ENCODE measurements at regions not wholly inside any gene's neighbourhood (a gene's known extent, or its start where the extent isn't known, plus 50 kb on each side); places are given as distances from the start of the nearest gene placed in this dataset.

DNA sequence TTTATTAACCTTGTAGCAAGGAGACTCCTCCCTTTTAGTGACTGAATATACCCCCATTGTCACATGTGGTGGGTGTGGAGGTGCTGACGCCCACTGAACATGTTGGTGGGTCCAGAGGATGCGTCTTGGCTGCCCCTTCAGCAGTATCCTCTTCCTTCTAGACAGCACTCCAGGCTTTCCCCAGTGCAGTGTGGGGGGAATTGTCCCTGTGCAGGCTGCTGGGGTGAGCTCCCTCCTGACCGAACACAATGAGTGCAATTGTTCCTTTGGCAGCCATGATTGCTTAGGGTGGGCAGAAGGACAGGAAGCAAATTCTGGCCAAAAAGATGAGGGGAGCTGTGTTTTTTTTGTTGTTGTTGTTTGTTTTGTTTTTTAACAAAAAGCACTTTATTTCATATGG lies 209.3 kb upstream of the PDE10A start (continued):
- TF ChIP-seq, protein P1, sequence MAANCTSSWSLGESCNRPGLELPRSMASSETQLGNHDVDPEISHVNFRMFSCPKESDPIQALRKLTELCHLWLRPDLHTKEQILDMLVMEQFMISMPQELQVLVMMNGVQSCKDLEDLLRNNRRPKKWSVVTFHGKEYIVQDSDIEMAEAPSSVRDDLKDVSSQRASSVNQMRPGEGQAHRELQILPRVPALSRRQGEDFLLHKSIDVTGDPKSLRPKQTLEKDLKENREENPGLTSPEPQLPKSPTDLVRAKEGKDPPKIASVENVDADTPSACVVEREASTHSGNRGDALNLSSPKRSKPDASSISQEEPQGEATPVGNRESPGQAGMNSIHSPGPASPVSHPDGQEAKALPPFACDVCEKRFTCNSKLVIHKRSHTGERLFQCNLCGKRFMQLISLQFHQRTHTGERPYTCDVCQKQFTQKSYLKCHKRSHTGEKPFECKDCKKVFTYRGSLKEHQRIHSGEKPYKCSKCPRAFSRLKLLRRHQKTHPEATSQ (CRISPR knock-in tag; IDR thresholded peaks at IDR 0.05; ENCODE audit: borderline replicate concordance): no peak
- TF ChIP-seq ZNF772 (CRISPR knock-in tag; IDR thresholded peaks at IDR 0.05) (no peak), NFIB (CRISPR knock-in tag; IDR thresholded peaks at IDR 0.05; ENCODE audit: borderline replicate concordance) (no peak), FOXO1 (CRISPR knock-in tag; IDR thresholded peaks at IDR 0.05) (no peak), ZBTB8A (CRISPR knock-in tag; IDR thresholded peaks at IDR 0.05; ENCODE audit: borderline replicate concordance, low read depth) (no peak), ZNF451 (CRISPR knock-in tag; IDR thresholded peaks at IDR 0.05) (no peak), RBM22 (optimal IDR thresholded peaks at IDR 0.05; ENCODE audit: low read length) (no peak), ZNF367 (CRISPR knock-in tag; IDR thresholded peaks at IDR 0.05; ENCODE audit: borderline replicate concordance) (no peak)
- TF ChIP-seq, protein P2, sequence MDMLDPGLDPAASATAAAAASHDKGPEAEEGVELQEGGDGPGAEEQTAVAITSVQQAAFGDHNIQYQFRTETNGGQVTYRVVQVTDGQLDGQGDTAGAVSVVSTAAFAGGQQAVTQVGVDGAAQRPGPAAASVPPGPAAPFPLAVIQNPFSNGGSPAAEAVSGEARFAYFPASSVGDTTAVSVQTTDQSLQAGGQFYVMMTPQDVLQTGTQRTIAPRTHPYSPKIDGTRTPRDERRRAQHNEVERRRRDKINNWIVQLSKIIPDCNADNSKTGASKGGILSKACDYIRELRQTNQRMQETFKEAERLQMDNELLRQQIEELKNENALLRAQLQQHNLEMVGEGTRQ (IDR thresholded peaks at IDR 0.05; ENCODE audit: low read depth, low read length): no peak
- TF ChIP-seq, protein P2 (CRISPR knock-in tag; IDR thresholded peaks at IDR 0.05; ENCODE audit: borderline replicate concordance): no peak
- TF ChIP-seq, protein P3, sequence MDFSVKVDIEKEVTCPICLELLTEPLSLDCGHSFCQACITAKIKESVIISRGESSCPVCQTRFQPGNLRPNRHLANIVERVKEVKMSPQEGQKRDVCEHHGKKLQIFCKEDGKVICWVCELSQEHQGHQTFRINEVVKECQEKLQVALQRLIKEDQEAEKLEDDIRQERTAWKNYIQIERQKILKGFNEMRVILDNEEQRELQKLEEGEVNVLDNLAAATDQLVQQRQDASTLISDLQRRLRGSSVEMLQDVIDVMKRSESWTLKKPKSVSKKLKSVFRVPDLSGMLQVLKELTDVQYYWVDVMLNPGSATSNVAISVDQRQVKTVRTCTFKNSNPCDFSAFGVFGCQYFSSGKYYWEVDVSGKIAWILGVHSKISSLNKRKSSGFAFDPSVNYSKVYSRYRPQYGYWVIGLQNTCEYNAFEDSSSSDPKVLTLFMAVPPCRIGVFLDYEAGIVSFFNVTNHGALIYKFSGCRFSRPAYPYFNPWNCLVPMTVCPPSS (IDR thresholded peaks at IDR 0.05): no peak
